ENCODE measurements at regions not wholly inside any gene's neighbourhood (a gene's known extent, or its start where the extent isn't known, plus 50 kb on each side); places are given as distances from the start of the nearest gene placed in this dataset.
"Not testable (repeated sequence)": the region's sequence is repeated elsewhere in the genome, so short reads cannot be mapped to it uniquely, and the experiment has no call there.

DNA sequence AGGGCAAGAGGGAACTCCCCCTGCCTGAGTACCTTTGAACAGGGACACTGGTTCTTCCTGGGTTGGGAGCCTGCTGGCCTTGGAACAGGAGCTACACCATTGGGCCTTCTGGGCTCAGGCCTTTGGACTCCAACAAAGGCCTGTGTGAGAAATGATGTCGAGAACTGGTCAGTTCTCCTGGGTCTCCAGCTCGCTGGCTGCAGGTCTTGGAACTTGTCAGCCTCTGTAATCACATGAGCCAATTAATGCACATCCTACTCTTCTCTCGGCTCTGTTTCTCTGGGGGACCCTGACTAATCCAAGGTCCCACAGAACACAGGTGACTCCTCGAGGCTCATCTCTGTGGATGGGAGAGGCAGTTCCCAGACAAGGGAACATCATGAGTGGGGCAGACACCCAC, 104.7 kb upstream of the PLGLB2 start:
- DNase-seq (ENCODE audit: low spot score), result not testable (repeated sequence)

GRCh38 chr2:87647737-87648498, 100.0 kb upstream of the PLGLB2 start:
- DNase-seq (ENCODE audit: low spot score), result not testable (repeated sequence)

GRCh38 chr2:87648815-87649214, 99.1 kb upstream of the PLGLB2 start:
- DNase-seq (ENCODE audit: low spot score), result not testable (repeated sequence)

DNA sequence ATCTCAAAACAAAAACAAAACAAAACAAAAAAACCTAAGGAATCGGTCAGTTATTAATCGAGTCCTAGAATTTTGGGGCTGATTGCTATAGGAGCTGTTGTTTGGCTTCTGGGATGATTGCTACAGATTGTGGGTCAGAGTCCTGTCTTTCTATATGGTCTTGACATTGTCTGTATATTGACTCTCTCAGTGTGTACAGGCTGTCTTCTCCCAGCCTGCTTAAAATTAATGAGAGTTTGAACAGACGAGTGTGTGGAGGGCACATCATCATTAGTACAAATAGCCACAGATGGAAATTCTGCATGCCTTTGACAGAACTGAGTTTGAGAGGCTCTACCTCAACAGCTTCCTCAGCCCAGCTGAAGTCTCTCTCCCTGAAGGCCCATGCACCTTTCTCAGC, 98.0 kb upstream of the PLGLB2 start:
- DNase-seq (ENCODE audit: low spot score), result not testable (repeated sequence)

DNA sequence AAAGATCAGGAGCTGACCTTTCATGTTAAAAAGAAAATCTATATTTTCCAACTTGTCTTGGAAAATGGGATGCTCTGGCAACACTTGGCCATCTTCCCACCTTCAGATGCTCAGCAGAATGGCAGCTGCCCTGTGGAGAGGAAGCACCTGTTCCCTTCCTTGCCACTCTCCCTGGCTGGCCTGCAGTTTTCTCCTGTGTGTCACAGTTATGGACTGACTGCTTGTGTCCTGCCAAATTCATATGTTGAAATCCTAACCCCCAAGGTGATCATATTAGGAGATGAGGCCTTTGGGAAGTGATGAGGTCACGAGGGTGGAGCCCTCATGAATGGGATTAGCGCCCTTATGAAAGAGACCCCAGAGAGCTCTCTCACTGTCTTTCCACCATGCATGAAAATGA, 97.0 kb upstream of the PLGLB2 start:
- not testable (repeated sequence) for DNase-seq (ENCODE audit: low spot score)

- DNase-seq (ENCODE audit: low spot score), result not testable (repeated sequence)
Observed at GRCh38 chr2:87651589-87651988, 96.3 kb upstream of the PLGLB2 start.

DNA sequence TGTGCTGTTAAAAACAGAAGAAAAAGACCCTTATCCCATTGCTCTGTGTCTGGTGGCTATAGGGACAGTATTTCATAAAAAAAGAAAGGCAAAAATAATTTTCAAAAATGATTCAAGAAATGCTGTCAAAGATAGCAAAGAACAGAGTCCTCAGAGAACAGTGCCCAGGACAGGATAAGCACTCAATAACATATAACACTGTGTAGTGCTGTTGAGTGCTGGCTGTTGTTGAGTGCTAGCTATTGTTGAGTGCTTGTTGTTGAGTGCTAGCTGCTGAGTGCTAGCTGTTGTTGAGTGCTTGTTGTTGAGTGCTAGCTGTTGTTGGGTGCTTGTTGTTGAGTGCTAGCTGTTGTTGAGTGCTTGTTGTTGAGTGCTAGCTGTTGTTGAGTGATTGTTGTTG, 94.5 kb upstream of the PLGLB2 start:
- DNase-seq (ENCODE audit: low spot score), result not testable (repeated sequence)

DNA sequence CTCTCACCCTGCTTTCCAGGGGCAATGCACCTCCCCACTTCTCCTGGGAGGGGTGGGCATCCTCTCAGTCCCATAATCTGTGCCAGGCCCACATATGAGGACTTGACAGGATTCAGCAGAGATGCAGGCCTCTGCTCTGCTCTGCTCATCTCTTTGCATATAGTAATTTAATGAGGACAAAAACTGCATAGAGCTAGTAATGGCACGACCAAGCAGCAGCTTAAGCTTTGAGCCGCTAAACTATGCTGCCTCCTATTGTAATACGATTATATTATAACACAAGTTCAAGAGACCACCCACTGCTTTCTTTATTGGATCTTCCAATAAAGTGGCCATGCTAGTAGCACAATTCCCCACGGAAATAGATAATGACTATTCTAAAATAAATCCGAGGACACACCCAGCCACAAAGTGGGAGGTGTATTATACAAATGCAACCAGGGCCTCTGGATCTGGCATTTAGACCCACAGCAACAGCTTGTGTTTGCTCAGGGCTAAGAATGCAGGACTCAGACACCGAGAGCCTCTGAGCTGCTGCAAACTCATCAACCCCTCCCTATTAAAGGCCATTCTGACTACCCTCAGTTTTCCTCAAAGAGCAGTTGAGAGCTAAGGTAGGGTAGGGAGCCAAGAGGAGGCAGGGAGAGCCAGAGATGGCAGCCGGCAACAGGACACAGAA, 93.6 kb upstream of the PLGLB2 start:
- DNase-seq (ENCODE audit: low spot score), result not testable (repeated sequence)

DNA sequence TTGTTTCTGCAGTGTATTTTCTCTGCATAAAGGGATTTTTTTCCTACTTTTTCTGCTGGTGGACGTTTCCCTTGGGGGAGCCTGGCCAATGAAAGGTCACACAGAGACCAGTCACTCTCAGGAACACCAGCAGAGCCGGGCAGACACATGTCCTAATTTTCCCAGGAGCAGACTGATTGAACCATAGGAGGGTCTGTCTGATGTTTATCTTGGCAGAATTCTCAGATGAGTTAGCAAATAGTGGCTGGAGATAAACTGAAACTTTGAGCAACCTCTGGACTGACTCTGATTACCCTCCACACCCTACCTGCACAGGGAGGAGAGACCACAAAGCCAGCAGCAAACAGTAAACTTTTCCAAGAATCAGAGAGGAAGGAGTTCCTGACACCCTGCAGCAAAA, 90.0 kb upstream of the PLGLB2 start:
- not testable (repeated sequence) for DNase-seq (ENCODE audit: low spot score)

DNA sequence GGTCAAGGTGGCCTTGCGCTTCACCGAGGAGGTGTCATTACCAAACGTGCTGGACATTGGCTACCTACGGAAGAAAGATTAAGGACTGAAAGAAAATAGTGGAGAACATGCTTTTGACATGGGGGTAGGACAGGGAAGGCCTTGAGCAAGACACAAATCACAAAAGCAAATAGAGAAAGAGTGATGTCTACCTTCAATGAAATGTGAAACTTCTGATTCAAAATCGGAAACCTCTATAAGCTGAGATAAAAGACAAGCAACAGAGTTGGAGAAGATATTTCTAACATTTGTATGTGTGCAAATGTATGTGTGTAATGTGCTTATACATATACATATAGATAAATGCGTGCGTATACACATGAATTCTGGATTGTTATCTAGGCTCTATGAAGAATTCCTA, 89.5 kb upstream of the PLGLB2 start:
- DNase-seq (ENCODE audit: low spot score), result not testable (repeated sequence)

DNA sequence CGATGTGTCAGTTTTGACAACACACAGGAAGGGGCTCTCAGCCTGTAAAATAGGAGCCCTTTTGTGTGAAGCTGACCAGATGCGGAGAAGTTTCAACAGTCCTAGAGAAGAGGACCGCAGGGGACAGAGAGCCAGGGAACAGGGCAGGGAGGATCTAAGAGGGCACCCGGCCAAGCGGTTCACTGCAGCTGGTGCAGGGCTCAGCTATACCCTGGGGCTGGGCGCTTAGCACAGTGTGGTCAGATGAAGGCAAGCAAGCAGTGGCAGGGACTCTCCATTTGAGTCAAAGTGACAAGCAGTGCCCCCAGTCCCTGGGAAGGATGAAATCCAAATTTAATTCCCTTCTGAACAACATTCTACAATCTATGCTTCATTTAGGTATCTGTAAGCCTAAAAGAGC, 88.9 kb upstream of the PLGLB2 start:
- not testable (repeated sequence) for DNase-seq (ENCODE audit: low spot score)

DNA sequence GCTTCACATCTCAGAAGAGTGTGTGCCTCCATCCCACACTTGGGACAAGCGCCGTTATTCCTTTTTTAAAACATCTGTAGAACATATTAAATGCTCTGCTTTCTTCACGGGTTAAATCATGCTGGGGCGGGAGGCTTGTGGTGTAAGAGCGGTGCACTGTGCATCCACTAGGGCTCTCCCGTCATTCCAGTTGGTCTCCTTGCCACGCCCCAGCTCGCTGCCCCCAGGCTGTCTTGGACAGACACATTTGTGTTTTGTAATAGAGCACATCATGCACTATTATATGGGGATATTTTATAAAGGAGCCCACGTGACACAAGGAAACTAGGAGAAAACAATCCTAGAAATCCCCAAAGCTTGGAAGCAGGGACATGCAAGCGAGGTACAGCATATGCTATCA, 87.7 kb upstream of the PLGLB2 start:
- not testable (repeated sequence) for DNase-seq (ENCODE audit: low spot score)

- DNase-seq (ENCODE audit: low spot score), result not testable (repeated sequence)
Observed at GRCh38 chr2:87662316-87663290, 85.3 kb upstream of the PLGLB2 start.

GRCh38 chr2:87663347-87663746, 84.5 kb upstream of the PLGLB2 start:
- DNase-seq (ENCODE audit: low spot score), result not testable (repeated sequence)

- DNase-seq (ENCODE audit: low spot score), result not testable (repeated sequence)
Observed at GRCh38 chr2:87667027-87667426, 80.9 kb upstream of the PLGLB2 start.

- not testable (repeated sequence) for DNase-seq (ENCODE audit: low spot score)
Observed at GRCh38 chr2:87668361-87668760, 79.5 kb upstream of the PLGLB2 start.

DNA sequence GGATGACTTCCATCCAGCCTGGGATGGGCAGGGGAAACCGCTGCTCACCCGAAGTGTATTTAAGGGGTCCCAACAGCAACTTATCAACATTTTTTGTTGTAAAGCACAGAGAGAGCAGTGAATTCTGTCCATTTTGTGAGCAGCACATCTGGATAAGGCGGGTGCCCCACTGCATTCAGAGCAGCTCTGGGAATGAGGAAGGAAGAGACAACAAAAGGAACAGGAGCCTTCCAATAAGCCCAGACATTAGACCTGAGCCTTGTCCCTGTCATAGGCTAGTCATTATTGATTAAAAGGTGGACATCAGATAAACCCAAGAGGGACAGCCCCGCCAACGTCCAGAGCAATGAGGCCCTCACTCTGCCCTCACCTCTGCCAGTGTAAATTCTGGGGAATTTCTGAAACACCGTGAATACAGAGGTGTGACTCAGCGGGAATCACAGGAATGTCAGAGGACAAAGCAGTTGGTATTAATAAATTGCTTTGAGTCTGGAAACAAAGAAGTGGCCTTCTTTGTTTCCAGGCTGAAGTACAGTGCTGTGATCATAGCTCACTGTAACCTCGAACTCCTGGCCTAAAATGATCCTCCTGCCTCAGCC, 78.2 kb upstream of the PLGLB2 start:
- not testable (repeated sequence) for DNase-seq (ENCODE audit: low spot score)

DNA sequence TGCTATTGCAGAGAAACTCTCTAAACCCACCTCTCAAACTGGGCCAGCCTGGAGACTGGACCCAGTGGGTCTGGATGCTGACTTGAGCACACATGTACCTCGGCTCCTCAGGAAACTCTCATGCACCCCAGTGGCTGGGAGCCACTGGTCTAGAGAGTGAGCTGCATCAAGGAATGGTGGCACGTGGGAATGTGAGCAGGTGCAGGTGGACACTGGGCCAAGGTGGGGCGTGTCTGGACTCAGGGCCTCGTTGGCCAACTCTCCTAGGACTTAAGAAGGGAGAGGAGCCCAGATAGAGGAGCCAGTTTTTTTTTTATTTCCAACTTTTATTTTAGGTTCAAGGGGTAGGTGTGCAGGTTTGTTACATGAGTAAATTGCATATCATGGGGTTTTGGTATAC, 75.5 kb upstream of the PLGLB2 start:
- not testable (repeated sequence) for DNase-seq (ENCODE audit: low spot score)

GRCh38 chr2:87674729-87675128, 73.2 kb upstream of the PLGLB2 start:
- not testable (repeated sequence) for DNase-seq (ENCODE audit: low spot score)

GRCh38 chr2:87675487-87675886, 72.4 kb upstream of the PLGLB2 start:
- not testable (repeated sequence) for DNase-seq (ENCODE audit: low spot score)

GRCh38 chr2:87677421-87677923, 70.4 kb upstream of the PLGLB2 start:
- DNase-seq (ENCODE audit: low spot score), result not testable (repeated sequence)

Measured in germinal center (tissue), 1 donor.